ENCODE measurements at regions not wholly inside any gene's neighbourhood (a gene's known extent, or its start where the extent isn't known, plus 50 kb on each side); places are given as distances from the start of the nearest gene placed in this dataset.

DNA sequence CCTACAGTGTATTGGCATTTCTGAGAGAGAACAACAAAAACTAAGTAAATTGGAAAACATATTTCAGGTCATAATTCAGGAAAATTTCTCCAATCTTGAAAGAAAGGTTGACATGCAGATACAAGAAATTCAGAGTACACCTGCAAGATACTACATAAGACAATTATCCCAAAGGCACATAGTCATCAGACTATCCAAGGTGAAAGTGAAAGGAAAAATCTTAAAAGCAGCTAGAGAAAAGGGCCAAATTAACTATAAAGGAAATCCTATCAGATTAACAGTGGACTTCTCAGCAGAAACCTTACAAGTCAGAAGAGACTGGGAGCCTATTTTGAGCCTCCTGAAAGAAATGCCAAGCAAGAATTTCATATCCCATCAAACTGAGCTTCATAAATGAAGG is 449.0 kb upstream of the MMADHC start:
- POLR2A ChIA-PET, result no interaction called here
- CTCF ChIA-PET, result no interaction called here
- intact Hi-C loops (cut with micrococcal nuclease; ENCODE audit: unreplicated experiment), result no loop called here
- no TSS peak for BruUV-seq (replicated peaks)
- H3K4me3 ChIP-seq (ENCODE audit: low read depth in 2 of 2, low read length in 2 of 2), result no peak overlapping the region
- H3K27ac ChIP-seq (ENCODE audit: low read length), result no peak overlapping the region
- no peaks in the 10 kb centered on the region for H3K9me3 ChIP-seq (ENCODE audit: control insufficient read depth, insufficient read depth, low read depth, low read length)
- TF ChIP-seq POLR2AphosphoS5 (IDR thresholded peaks at IDR 0.05; ENCODE audit: low read depth, low read length) (no peak), SIN3A (IDR thresholded peaks at IDR 0.05; ENCODE audit: borderline replicate concordance, insufficient read depth, low read depth, low read length) (no peak), TCF7L2 (IDR thresholded peaks at IDR 0.05; ENCODE audit: low read depth, low read length) (no peak)
- TF ChIP-seq, protein P1, sequence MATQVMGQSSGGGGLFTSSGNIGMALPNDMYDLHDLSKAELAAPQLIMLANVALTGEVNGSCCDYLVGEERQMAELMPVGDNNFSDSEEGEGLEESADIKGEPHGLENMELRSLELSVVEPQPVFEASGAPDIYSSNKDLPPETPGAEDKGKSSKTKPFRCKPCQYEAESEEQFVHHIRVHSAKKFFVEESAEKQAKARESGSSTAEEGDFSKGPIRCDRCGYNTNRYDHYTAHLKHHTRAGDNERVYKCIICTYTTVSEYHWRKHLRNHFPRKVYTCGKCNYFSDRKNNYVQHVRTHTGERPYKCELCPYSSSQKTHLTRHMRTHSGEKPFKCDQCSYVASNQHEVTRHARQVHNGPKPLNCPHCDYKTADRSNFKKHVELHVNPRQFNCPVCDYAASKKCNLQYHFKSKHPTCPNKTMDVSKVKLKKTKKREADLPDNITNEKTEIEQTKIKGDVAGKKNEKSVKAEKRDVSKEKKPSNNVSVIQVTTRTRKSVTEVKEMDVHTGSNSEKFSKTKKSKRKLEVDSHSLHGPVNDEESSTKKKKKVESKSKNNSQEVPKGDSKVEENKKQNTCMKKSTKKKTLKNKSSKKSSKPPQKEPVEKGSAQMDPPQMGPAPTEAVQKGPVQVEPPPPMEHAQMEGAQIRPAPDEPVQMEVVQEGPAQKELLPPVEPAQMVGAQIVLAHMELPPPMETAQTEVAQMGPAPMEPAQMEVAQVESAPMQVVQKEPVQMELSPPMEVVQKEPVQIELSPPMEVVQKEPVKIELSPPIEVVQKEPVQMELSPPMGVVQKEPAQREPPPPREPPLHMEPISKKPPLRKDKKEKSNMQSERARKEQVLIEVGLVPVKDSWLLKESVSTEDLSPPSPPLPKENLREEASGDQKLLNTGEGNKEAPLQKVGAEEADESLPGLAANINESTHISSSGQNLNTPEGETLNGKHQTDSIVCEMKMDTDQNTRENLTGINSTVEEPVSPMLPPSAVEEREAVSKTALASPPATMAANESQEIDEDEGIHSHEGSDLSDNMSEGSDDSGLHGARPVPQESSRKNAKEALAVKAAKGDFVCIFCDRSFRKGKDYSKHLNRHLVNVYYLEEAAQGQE (IDR thresholded peaks at IDR 0.05; ENCODE audit: insufficient read depth in 1 of 2, low read depth in 2 of 2, low read length in 1 of 2), result no peak
- TF ChIP-seq, protein P2, sequence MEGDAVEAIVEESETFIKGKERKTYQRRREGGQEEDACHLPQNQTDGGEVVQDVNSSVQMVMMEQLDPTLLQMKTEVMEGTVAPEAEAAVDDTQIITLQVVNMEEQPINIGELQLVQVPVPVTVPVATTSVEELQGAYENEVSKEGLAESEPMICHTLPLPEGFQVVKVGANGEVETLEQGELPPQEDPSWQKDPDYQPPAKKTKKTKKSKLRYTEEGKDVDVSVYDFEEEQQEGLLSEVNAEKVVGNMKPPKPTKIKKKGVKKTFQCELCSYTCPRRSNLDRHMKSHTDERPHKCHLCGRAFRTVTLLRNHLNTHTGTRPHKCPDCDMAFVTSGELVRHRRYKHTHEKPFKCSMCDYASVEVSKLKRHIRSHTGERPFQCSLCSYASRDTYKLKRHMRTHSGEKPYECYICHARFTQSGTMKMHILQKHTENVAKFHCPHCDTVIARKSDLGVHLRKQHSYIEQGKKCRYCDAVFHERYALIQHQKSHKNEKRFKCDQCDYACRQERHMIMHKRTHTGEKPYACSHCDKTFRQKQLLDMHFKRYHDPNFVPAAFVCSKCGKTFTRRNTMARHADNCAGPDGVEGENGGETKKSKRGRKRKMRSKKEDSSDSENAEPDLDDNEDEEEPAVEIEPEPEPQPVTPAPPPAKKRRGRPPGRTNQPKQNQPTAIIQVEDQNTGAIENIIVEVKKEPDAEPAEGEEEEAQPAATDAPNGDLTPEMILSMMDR (IDR thresholded peaks at IDR 0.05), result no peak
- H3K36me3 ChIP-seq (ENCODE audit: control insufficient read depth, insufficient read depth, low read length), result no peaks in the 10 kb centered on the region
- ATAC-seq (no peak), DNase-seq (ENCODE audit: low read depth, low spot score) (no peak)
- H3K4me1 ChIP-seq (ENCODE audit: control insufficient read depth, insufficient read depth, low read length), result no peaks in the 10 kb centered on the region
- in situ Hi-C loops (cut with HindIII; ENCODE audit: low pct_unique_long_range_greater_than_20kb, low sequenced_read_pairs), result no loop called here
- H3K27me3 ChIP-seq (ENCODE audit: control insufficient read depth, insufficient read depth, low read length), result no peaks in the 10 kb centered on the region

DNA sequence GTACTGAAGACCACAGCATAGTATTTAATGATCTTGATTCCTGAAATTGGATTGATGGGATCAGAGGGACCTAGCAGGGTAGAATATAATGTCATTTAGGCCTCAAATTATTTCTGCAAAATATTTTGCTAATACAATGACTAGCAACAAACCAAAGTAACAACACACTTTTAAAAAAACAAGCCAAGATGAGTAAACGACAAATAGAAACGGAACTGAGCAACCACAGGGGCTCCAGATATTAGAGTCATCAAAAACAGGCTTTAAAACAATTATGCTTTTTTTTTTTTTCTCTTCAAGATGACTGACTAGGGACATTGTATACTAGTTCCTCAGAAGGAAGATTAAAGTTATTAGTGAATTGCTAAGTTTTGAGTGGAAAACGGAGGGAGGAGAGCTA is 447.1 kb upstream of the MMADHC start:
- no peaks in the 10 kb centered on the region for H3K36me3 ChIP-seq (ENCODE audit: control insufficient read depth, insufficient read depth, low read length)
- ChIA-PET CTCF (no interaction called here), POLR2A (no interaction called here)
- H3K4me1 ChIP-seq (ENCODE audit: control insufficient read depth, insufficient read depth, low read length), result no peaks in the 10 kb centered on the region
- H3K27ac ChIP-seq (ENCODE audit: low read length), result no peak overlapping the region
- no peak overlapping the region for H3K4me3 ChIP-seq (ENCODE audit: low read depth in 2 of 2, low read length in 2 of 2)
- DNase-seq (ENCODE audit: low read depth, low spot score) (no peak), ATAC-seq (no peak)
- no TSS peak for BruUV-seq (replicated peaks)
- in situ Hi-C loops (cut with HindIII; ENCODE audit: low pct_unique_long_range_greater_than_20kb, low sequenced_read_pairs), result no loop called here
- no peaks in the 10 kb centered on the region for H3K27me3 ChIP-seq (ENCODE audit: control insufficient read depth, insufficient read depth, low read length)
- no peaks in the 10 kb centered on the region for H3K9me3 ChIP-seq (ENCODE audit: control insufficient read depth, insufficient read depth, low read depth, low read length)
- intact Hi-C loops (cut with micrococcal nuclease; ENCODE audit: unreplicated experiment), result no loop called here
- TF ChIP-seq POLR2AphosphoS5 (IDR thresholded peaks at IDR 0.05; ENCODE audit: low read depth, low read length) (no peak), TCF7L2 (IDR thresholded peaks at IDR 0.05; ENCODE audit: low read depth, low read length) (no peak), SIN3A (IDR thresholded peaks at IDR 0.05; ENCODE audit: borderline replicate concordance, insufficient read depth, low read depth, low read length) (no peak)
- TF ChIP-seq, protein P1 (IDR thresholded peaks at IDR 0.05; ENCODE audit: insufficient read depth in 1 of 2, low read depth in 2 of 2, low read length in 1 of 2), result no peak
- TF ChIP-seq, protein P2 (IDR thresholded peaks at IDR 0.05), result no peak
